Testis (tissue), 2 donors: ENCODE measurements at regions not wholly inside any gene's neighbourhood (a gene's known extent, or its start where the extent isn't known, plus 50 kb on each side); places are given as distances from the start of the nearest gene placed in this dataset.

Experiments used
- CTCF ChIP-seq, 3 experiments: fragments of 450-650 bp in 2 of 3; fragments of 200-600 bp in 1 of 3; sonication (generic) in 1 of 3; IDR thresholded peaks; one replicate each; pipeline ENCODE4 v1.5.1; 2016 to 2019; ENCODE audit warnings: antibody characterized with exemption in 3 of 3, mild to moderate bottlenecking in 2 of 3, moderate library complexity in 1 of 3
- POLR2A ChIP-seq: fragments of 450-650 bp; IDR thresholded peaks from one replicate; pipeline ENCODE4 v1.6.1; 2017; ENCODE audit warnings: antibody characterized with exemption, mild to moderate bottlenecking, moderate library complexity

DNA sequence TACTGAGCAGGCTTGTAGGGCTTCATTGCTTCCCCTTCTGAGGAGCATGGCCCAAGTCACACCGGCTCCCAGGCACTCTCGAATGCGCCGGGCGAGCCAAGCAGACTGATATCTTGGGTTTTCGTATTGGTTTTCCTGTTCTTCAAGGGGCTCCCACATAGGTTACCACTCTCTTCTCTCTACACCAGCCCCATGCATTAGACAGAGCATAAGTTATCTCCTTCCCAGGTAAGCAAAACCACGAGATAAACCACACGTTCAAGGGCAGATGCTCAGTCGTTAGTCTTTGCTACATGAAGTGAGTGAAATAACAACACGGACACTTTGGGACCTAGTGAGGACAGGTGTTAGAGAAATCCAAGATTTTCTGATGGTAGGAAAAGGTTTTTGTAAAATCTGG lies 211.2 kb downstream of the ABCC12 start:
- no peak for TF ChIP-seq CTCF (IDR thresholded peaks at IDR 0.05)
- TF ChIP-seq POLR2A = no peak
